Stimulated activated naive CD4-positive, alpha-beta T cell (primary cell): ENCODE measurements at regions not wholly inside any gene's neighbourhood (a gene's known extent, or its start where the extent isn't known, plus 50 kb on each side); places are given as distances from the start of the nearest gene placed in this dataset.
A peak's percentile ranks its signal among the peaks of the same experiment; 100 is the strongest.
"Not testable (repeated sequence)": the region's sequence is repeated elsewhere in the genome, so short reads cannot be mapped to it uniquely, and the experiment has no call there.

Experiments
- DNase-seq, 6 experiments: peaks; one replicate each; lab custom pipeline; 2025; lab: John Stamatoyannopoulos, UW

GRCh38 chr3:194042927-194043326 lies 93.0 kb upstream of the HES1 start:
- DNase-seq, result no peak

GRCh38 chr3:194043516-194043915 lies 92.4 kb upstream of the HES1 start:
- DNase-seq, result no peak

GRCh38 chr3:194045289-194045688 lies 90.7 kb upstream of the HES1 start:
- no peak for DNase-seq

- DNase-seq, result no peak
These were observed 90.0 kb upstream of the HES1 start for GRCh38 chr3:194045919-194046318.

- no peak for DNase-seq
These were observed 89.4 kb upstream of the HES1 start for GRCh38 chr3:194046531-194046930.

GRCh38 chr3:194046995-194047645 lies 88.8 kb upstream of the HES1 start:
- no peak for DNase-seq

GRCh38 chr3:194049394-194049793 lies 86.6 kb upstream of the HES1 start:
- no peak for DNase-seq

GRCh38 chr3:194050782-194051320 lies 85.1 kb upstream of the HES1 start:
- no peak for DNase-seq

GRCh38 chr3:194051366-194052149 lies 84.4 kb upstream of the HES1 start:
- no peak for DNase-seq

- DNase-seq, result no peak
These were observed 82.8 kb upstream of the HES1 start for GRCh38 chr3:194053136-194053535.

- DNase-seq, result no peak
These were observed 81.9 kb upstream of the HES1 start for GRCh38 chr3:194054016-194054415.

GRCh38 chr3:194054540-194054939 lies 81.4 kb upstream of the HES1 start:
- DNase-seq, result no peak

GRCh38 chr3:194054961-194055360 lies 81.0 kb upstream of the HES1 start:
- DNase-seq, result no peak

GRCh38 chr3:194056323-194056722 lies 79.6 kb upstream of the HES1 start:
- DNase-seq, result not testable (repeated sequence)

- DNase-seq, result no peak
These were observed 79.1 kb upstream of the HES1 start for GRCh38 chr3:194056731-194057415.

- DNase-seq, result no peak
These were observed 78.3 kb upstream of the HES1 start for GRCh38 chr3:194057570-194058188.

GRCh38 chr3:194058189-194058571 lies 77.8 kb upstream of the HES1 start:
- peak in 4 of 6 experiments; percentile 11 to 14 (median 13) for DNase-seq

GRCh38 chr3:194058753-194059152 lies 77.2 kb upstream of the HES1 start:
- no peak for DNase-seq

- no peak for DNase-seq
These were observed 74.4 kb upstream of the HES1 start for GRCh38 chr3:194061421-194062030.

- DNase-seq, result no peak
These were observed 73.1 kb upstream of the HES1 start for GRCh38 chr3:194062830-194063229.

GRCh38 chr3:194064380-194065332 lies 71.3 kb upstream of the HES1 start:
- DNase-seq, result no peak
